PC-9 (cell line): ENCODE measurements at regions not wholly inside any gene's neighbourhood (a gene's known extent, or its start where the extent isn't known, plus 50 kb on each side); places are given as distances from the start of the nearest gene placed in this dataset.

Experiments
- BruUV-seq: library from RNA; stranded (reverse); fragments of 400-500 nt; replicated peaks from 2 replicates; lab custom pipeline; 2021; lab: Mats Ljungman, UMichigan
- CTCF ChIA-PET: fragments of 300-600 bp; sonication (Branson Sonifier 250); formaldehyde crosslinking; loops from one replicate; lab custom pipeline; 2022; ENCODE audit warnings: antibody characterized with exemption; lab: Charles Lee
- POLR2A ChIA-PET: fragments of 300-600 bp; sonication (Branson Sonifier 250); formaldehyde crosslinking; loops from one replicate; lab custom pipeline; 2022; ENCODE audit warnings: antibody characterized with exemption; ENCODE audit not compliant: unreplicated experiment; lab: Charles Lee
- DNase-seq, 2 experiments: peaks; one replicate each; pipeline versions ENCODE4 v3.0.0 to v3.0.0-alpha.2; 2015 to 2022; ENCODE audit warnings: mixed read lengths in 1 of 2
- H2AFZ ChIP-seq: fragments of 200-600 bp; sonication (generic); 2 replicates; pipeline ENCODE4 v1.8.1; 2017; ENCODE audit warnings: antibody characterized with exemption
- H3F3A ChIP-seq: fragments of 200-600 bp; sonication (generic); 2 replicates; pipeline ENCODE4 v1.8.1; 2017; ENCODE audit warnings: antibody characterized with exemption, mild to moderate bottlenecking, low read depth; ENCODE audit not compliant: insufficient read depth
- H3K27ac ChIP-seq: fragments of 200-600 bp; sonication (generic); 2 replicates; pipeline ENCODE4 v1.6.1; 2016; ENCODE audit warnings: mixed run types
- H3K27me3 ChIP-seq: fragments of 200-600 bp; sonication (generic); 2 replicates; pipeline ENCODE4 v1.6.1; 2016; ENCODE audit warnings: low read depth, mixed run types; ENCODE audit not compliant: insufficient read depth
- H3K36me3 ChIP-seq: fragments of 200-600 bp; sonication (generic); 2 replicates; pipeline ENCODE4 v1.6.1; 2016; ENCODE audit warnings: low read depth, mixed run types
- H3K4me1 ChIP-seq: fragments of 200-600 bp; sonication (generic); replicated peaks from 2 replicates; pipeline ENCODE4 v1.6.1; 2016; ENCODE audit warnings: mixed run types; ENCODE audit not compliant: insufficient read depth
- H3K4me2 ChIP-seq: fragments of 200-600 bp; sonication (generic); 2 replicates; pipeline ENCODE4 v1.6.1; 2017; ENCODE audit warnings: mixed run types
- H3K4me3 ChIP-seq: fragments of 200-600 bp; sonication (generic); 2 replicates; pipeline ENCODE4 v1.6.1; 2016; ENCODE audit warnings: mixed run types
- H3K79me2 ChIP-seq: fragments of 200-600 bp; sonication (generic); 2 replicates; pipeline ENCODE4 v1.6.1; 2017; ENCODE audit warnings: low read depth, mixed run types
- H3K9me2 ChIP-seq: fragments of 200-600 bp; sonication (generic); 2 replicates; pipeline ENCODE4 v1.8.1; 2017; ENCODE audit warnings: mild to moderate bottlenecking; ENCODE audit not compliant: insufficient read depth
- H3K9me3 ChIP-seq: fragments of 200-600 bp; sonication (generic); 2 replicates; pipeline ENCODE4 v1.8.1; 2016; ENCODE audit warnings: low read depth; ENCODE audit not compliant: insufficient read depth
- H4K20me1 ChIP-seq: fragments of 200-600 bp; sonication (generic); 2 replicates; pipeline ENCODE4 v1.8.1; 2017; ENCODE audit not compliant: insufficient read depth
- CTCF ChIP-seq: fragments of 200-600 bp; sonication (generic); conservative IDR thresholded peaks from 2 replicates; pipeline ENCODE4 v1.6.1; 2017; ENCODE audit warnings: mixed run types, antibody characterized with exemption, mild to moderate bottlenecking, moderate library complexity
- EZH2 ChIP-seq: fragments of 200-600 bp; sonication (generic); IDR thresholded peaks from 2 replicates; pipeline ENCODE4 v1.8.0; 2017; ENCODE audit warnings: antibody characterized with exemption, low read depth
- intact Hi-C: fragments of 100-400 bp; cut with micrococcal nuclease; formaldehyde crosslinking; loops from one replicate; pipeline ENCODE4 v1.10.0; 2022; ENCODE audit not compliant: unreplicated experiment

GRCh38 chr2:120683081-120683480 lies 52.6 kb upstream of the GLI2 start:
- Histone ChIP-seq H3K79me2 (no peaks in the 10 kb centered on the region), H3K4me3 (no peak overlapping the region), H3K9me3 (no peaks in the 10 kb centered on the region), H3K36me3 (no peaks in the 10 kb centered on the region), H2AFZ (no peak overlapping the region), H4K20me1 (no peaks in the 10 kb centered on the region), H3K27me3 (peaks cover 9% of the 10 kb centered on the region; the same call in 1 of the 2 replicates), H3K4me2 (no peak overlapping the region), H3F3A (no peaks in the 10 kb centered on the region), H3K27ac (no peak overlapping the region), H3K4me1 (no peaks in the 10 kb centered on the region), H3K9me2 (no peaks in the 10 kb centered on the region)
- no peak for TF ChIP-seq EZH2
- TF ChIP-seq CTCF, result no peak
- CTCF ChIA-PET, result interaction anchor here (1.5 kb wide), 1 partner anchor 330 kb away, joined by 3 read pairs; no protein-coding TSS in a partner anchor
- DNase-seq, result no peak
- intact Hi-C loops, result loop anchor here (5.0 kb wide), 5 partner anchors 221 to 1276 kb away; no protein-coding TSS in a partner anchor
- BruUV-seq, result no TSS peak
- POLR2A ChIA-PET, result no interaction called here

DNA sequence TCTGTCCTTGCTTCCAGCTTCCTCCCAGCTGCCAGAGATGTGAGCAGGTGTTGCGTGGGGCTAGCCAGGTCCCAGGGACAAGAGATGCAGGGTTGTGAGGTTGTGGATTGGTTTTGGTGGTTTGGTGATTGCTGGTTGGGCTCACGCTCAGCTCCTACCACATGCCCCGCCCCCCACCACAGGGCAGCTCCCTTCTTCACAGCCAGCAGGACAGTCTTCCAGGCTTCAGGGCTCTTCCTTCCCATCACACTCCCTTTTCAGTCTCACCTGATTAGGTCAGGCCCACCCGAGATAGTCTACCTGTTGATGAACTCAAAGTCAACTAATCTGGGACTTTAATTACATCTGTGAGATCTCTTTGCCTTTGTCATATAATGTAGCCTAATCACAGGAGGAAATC lies 52.0 kb upstream of the GLI2 start:
- ChIA-PET POLR2A (no interaction called here), CTCF (no interaction called here)
- no peak for DNase-seq
- no peak for TF ChIP-seq EZH2
- TF ChIP-seq CTCF, result no peak
- intact Hi-C loops, result loop anchor here (5.0 kb wide), 5 partner anchors 221 to 1276 kb away; no protein-coding TSS in a partner anchor
- no peaks in the 10 kb centered on the region for H3K9me2 ChIP-seq
- no peaks in the 10 kb centered on the region for H3F3A ChIP-seq
- H4K20me1 ChIP-seq, result no peaks in the 10 kb centered on the region
- H3K9me3 ChIP-seq, result no peaks in the 10 kb centered on the region
- H3K79me2 ChIP-seq, result no peaks in the 10 kb centered on the region
- no peak overlapping the region for H3K27ac ChIP-seq
- H3K4me2 ChIP-seq, result no peak overlapping the region
- H3K4me3 ChIP-seq, result no peak overlapping the region
- H3K27me3 ChIP-seq, result peaks cover 12% of the 10 kb centered on the region; the same call in 1 of the 2 replicates
- BruUV-seq, result no TSS peak
- no peak overlapping the region for H2AFZ ChIP-seq
- H3K36me3 ChIP-seq, result no peaks in the 10 kb centered on the region
- H3K4me1 ChIP-seq, result no peaks in the 10 kb centered on the region

GRCh38 chr2:120684289-120685065 lies 51.2 kb upstream of the GLI2 start:
- Histone ChIP-seq H3K36me3 (no peaks in the 10 kb centered on the region), H3K4me1 (no peaks in the 10 kb centered on the region), H3K4me3 (no peak overlapping the region), H3K27ac (no peak overlapping the region), H3F3A (no peaks in the 10 kb centered on the region), H3K9me3 (no peaks in the 10 kb centered on the region), H3K27me3 (peaks cover 19% of the 10 kb centered on the region; the same call in 1 of the 2 replicates), H3K79me2 (no peaks in the 10 kb centered on the region), H3K4me2 (no peak overlapping the region), H4K20me1 (no peaks in the 10 kb centered on the region), H2AFZ (no peak overlapping the region), H3K9me2 (no peaks in the 10 kb centered on the region)
- no peak for TF ChIP-seq CTCF
- TF ChIP-seq EZH2, result no peak
- intact Hi-C loops, result loop anchor here (5.0 kb wide), 5 partner anchors 222 to 1277 kb away; no protein-coding TSS in a partner anchor
- ChIA-PET CTCF (interaction anchor here (0.5 to 0.7 kb wide), 5 partner anchors 11 to 1398 kb away, joined by 3 to 15 read pairs (median 5); no protein-coding TSS in a partner anchor), POLR2A (no interaction called here)
- BruUV-seq, result no TSS peak
- DNase-seq, result no peak
